Left colon (tissue), 2 donors: ENCODE measurements at regions not wholly inside any gene's neighbourhood (a gene's known extent, or its start where the extent isn't known, plus 50 kb on each side); places are given as distances from the start of the nearest gene placed in this dataset.

Experiments used
- ATAC-seq: fragments of 200-7000 bp; cut with Tn5 transposase; one replicate; pipeline ENCODE4 v1.9.1; 2020; ENCODE audit warnings: mild to moderate bottlenecking, moderate library complexity
- DNase-seq, 2 donors: peaks; one replicate each; pipeline ENCODE4 v3.0.0-alpha.2; 2020
- intact Hi-C, 2 donors: fragments of 100-400 bp; cut with DNase I in 1 of 2; cut with micrococcal nuclease in 1 of 2; formaldehyde crosslinking; loops; one replicate each; pipeline versions ENCODE4 v1.11.2 to v1.14.0; 2022; cut with DNase I, micrococcal nuclease
- donor health status: DM: no; HTN: no; CAD: no.
- donor health status: DM: yes; HTN: yes; CAD: no.

GRCh38 chr10:124227055-124227975, 133.9 kb upstream of the CHST15 start:
- no peak for DNase-seq
- ATAC-seq: no peak
- intact Hi-C loops: no loop called here

DNA sequence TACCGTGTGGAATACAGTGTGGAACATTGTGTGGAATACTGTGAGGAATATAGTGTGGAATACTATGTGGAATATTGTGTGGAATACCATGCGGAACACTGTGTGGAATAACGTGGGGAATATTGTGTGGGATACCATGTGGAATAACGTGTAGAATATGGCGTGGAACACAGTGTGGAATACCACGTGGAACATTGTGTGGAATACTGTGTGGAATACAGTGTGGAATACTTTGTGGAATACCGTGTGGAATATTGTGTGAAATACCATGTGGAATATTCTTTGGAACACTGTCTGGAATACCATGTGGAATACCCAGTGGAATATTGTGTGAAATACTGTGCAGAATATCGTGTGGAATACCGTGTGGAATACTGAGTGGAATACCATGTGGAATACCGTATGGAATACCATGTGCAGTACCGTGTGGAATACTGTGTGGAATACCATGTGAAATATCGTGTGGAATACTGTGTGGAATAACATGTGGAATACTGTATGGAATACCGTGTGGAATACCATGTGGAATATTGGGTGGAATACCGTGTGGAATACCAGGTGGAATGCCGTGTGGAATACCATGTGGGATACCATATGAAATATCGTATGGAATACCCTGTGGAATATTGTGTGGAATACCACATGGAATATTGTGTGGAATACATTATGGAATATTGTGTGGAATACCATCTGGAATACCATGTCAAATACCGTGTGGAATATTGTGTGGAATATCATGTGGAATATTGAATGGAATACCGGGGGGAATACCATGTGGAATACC, 133.1 kb upstream of the CHST15 start:
- DNase-seq: no peak
- no peak for ATAC-seq
- intact Hi-C loops: no loop called here

GRCh38 chr10:124225467-124226270, 132.3 kb upstream of the CHST15 start:
- intact Hi-C loops: no loop called here
- ATAC-seq: no peak
- DNase-seq: no peak

- DNase-seq (no peak), ATAC-seq (no peak)
- intact Hi-C loops: no loop called here
Observed at GRCh38 chr10:124225029-124225466, 131.7 kb upstream of the CHST15 start.

DNA sequence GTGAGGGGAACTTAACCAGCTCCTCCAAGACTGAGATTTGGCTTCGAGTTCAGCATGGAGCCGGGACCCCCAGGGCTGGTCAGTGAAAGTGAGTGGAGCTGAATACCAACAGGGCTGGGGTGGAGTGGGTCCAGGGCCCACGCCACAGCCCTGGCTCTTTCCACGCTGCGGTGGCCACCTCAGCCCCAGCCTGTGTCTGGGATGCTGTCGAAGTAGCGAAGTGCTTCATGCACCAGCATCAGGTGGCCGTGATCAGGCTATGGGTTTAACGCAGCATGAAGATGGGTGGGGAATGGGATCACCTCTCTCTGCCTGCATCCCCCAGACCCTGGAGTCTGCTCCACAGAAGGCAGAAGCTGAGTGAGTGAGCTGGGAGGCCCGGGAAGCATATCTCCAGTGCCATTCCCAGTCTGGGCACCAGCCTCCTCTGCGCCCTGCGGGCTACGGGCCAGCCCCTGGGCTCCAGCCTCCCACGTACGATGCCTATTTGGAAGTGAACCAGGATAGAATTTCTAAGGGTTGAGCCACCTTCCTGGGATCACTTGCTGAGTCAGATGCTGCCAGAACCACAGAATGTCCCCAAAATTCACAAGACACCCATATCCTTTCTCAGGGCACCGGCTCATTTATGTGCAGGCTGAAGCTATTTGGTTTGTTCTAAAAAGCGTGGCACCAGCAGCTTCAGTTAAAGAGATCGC, 131.1 kb upstream of the CHST15 start:
- DNase-seq (no peak), ATAC-seq (no peak)
- intact Hi-C loops: no loop called here

DNA sequence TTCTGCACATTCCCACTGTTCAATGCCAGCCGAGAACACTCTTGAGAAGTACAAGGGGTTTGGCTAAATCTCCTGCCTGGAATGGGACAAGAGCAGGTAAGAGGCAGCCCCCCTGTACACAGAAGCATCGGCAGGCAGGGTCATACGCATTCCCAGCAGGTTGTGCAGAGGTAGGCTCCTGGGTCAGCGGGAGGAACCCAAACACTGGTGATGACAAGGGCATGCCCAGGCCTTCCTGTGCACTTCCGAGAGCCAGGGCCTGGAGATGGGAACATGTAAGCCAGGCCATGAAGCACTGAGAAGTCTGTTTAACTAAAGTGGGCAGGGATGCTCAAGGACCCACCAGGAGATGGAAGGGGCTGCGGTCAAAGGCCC, 130.3 kb upstream of the CHST15 start:
- DNase-seq (no peak), ATAC-seq (no peak)
- intact Hi-C loops: no loop called here

DNA sequence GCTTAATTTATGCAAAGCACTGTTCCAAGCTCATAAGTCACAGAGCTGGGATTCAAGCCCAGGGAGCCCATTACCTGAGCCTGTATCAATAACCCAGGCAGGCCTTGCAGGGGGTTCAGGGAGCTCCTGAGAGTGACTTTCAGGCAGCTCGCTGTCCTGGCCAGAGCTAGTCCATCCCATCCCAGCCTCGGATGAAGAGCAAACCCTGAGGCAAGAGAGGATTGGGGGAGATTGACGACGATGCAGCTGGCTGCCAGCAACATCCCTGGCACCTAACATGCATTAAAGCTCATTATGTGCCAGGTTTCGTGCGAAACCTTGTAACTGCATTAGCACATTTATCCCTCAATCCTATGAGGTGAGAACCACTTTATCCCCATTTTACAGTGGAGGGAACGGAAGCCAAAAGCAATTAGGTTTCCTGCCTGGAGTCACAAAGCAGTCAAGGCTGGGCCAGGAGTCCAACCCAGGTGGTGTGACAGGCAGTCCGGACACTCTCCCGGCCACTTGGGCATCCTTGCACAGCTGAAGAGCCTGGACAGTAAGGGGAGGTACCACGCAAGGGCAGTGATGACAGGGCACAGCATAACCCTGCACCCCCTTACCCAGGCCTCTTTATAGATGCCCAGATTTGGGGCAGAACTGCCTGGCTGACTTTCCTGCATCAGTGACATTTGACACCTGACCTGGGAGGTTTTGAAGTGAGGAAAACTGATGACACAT, 129.8 kb upstream of the CHST15 start:
- DNase-seq (no peak), ATAC-seq (no peak)
- intact Hi-C loops: no loop called here

DNA sequence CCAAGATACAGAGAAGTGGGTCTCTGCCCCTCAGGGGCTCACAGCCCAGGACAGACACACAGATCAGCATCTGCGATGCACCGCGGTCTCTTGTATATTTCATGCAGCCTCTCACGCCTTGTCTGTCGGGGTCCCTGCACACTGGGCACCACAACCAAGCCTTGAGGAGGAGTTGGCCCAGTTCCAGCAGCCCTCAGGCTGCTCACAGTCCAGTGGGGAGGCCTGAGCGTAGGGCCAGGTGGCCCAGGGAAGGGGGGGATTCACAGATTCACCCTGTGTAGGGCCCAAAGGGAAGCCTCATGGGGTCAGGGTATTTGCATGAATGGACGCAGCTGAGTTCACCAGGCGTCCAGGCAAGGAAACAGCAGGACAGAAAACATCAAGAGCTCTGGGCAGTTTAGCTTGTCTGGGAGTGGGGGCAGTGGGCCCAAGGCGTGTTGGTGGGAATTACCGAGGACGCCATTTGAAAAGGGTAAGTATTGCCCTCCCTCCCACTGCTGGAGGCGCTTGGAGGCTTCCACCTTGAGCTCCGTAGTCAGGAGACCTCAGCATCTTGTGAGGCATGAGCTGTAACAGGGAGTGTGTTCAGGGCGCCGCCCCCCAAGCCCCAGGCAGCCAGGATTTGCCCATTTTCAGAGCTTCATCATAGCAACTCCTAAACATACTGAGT, 129.1 kb upstream of the CHST15 start:
- intact Hi-C loops: no loop called here

DNA sequence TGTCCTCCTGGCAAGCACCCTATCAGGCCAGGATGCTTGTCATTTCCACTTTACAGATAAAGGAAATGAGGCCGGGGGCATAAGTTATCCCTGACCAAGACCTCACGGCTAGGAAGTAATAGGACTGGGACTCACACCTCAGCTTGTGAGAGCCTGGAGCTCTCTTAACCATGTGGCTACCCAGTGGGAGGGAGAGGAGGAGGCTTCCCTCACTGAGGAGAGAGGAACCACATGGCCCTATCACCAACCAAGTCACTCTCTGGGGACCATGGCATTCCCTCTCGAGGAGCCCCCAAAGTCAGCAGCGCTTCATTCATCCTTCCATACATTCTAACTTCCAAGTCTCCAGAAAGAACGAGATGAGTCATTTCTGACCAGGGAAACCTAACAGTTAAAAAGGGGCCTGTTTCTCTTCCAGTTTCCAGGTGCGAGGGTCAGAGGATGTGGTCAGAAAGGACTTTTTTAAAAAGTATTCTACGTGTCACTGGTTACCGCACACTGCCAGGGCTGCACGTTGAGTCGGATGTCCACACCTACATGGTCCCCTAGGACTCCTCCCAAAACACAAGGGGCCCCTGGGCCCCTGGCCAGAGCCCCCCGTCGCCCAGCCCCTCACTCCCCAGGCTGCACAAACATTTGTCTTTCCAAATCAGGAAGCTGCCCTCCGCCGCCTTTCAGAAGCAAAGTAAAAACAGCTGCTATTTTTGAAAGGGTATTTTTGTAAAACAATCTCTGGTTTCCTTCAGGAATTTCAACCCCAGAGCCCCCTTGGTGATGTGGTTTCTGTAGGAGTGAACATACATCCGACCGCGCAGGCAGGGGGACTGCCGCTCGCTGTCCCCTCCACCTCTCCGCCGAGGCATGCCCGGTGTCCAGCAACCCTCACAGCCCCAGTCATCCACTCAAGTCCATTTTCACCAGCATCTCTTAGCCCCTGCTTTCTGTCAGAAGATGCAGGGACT, 128.2 kb upstream of the CHST15 start:
- intact Hi-C loops: no loop called here
- DNase-seq (no peak), ATAC-seq (no peak)

More for the DNA sequence above, 129.1 kb upstream of the CHST15 start:
- no peak for ATAC-seq
- no peak for DNase-seq

DNA sequence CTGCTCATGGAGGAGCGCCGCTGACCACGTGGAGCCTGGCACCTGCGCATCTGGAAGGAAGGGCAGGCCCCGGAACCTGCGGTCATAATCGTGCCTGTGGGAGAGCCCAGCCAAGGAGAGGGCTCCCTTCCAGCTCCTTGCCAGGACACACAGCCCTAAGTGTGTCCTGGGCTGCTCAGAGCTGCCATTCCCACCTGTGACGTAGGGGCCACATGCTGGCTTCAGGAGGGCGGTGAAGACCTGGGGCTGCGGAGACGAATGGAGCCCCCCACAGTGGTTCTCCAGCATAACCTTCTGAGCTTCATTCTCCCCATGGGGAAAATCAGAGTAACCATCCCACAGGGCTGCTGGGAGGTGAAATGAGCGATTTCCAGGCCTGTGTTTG, 127.6 kb upstream of the CHST15 start:
- DNase-seq (no peak), ATAC-seq (no peak)
- intact Hi-C loops: no loop called here

- intact Hi-C loops: no loop called here
- ATAC-seq: no peak
- DNase-seq: no peak
Observed at GRCh38 chr10:124220547-124220946, 127.1 kb upstream of the CHST15 start.

- ATAC-seq (no peak), DNase-seq (no peak)
- intact Hi-C loops: no loop called here
Observed at GRCh38 chr10:124219655-124220054, 126.3 kb upstream of the CHST15 start.

GRCh38 chr10:124219062-124219461, 125.7 kb upstream of the CHST15 start:
- DNase-seq (no peak), ATAC-seq (no peak)
- intact Hi-C loops: no loop called here

DNA sequence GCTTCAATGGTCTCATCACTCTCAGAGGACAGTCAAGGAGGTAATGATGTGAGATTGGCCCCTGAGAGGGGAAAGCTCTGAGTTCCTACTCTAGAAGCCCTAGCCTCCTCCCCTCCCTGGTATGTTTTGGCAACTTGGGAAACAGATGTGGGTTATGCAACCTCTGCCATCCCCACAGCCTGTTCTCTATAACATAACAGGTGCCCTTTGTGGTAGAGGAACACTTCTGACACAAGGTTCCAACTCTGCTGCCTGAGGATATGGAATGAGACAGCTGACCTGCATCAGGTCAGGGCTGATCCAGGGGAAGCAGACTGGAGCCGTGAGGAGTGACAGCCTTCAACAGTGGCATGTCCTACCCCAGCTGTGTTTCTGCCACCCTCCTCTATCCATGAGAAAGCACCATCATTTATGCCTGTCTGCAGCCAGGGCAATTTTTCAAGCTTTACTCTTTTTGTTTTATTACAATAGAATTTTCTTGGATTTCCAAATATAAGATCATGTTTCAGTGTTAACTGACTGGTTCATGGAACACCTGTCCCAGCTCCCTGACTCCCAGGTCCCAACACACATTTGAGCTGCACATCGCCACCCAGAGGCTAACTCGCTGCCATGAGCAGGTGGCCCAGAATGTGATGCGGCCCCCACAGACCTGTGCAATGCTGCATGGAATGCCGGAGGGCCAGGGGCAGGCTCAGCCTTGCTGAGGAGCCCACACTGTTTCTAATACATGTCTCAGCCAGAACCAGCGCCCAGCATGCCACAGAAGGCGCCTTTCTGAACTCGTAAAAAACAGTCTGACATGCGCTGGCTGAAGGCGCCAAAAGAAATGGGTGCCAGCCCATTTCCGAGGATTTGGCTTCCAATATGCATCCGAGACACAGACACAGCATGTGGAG, 124.8 kb upstream of the CHST15 start:
- ATAC-seq (no peak), DNase-seq (no peak)
- intact Hi-C loops: no loop called here

DNA sequence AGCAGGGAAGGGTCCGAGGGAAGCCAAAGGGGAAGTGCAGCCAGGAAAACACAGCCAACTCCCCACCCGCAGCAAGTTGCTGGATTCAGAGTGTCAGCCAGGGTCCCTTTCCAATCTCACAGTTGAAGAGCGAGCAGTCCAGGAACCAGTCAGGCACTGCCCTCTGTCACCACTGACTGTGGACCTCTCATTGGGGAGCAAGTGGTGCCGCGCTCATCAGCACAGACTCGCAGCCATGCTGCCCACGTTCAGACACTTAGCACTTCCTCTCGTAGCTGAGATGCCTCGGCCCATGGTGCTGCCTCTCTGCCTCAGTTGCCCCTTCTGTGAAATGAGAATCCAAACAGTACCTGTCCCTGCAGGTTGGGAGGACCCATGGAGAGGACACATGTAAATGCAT, 123.6 kb upstream of the CHST15 start:
- DNase-seq: no peak
- intact Hi-C loops: no loop called here
- ATAC-seq: no peak
